IPS-18a (cell line): ENCODE measurements at regions not wholly inside any gene's neighbourhood (a gene's known extent, or its start where the extent isn't known, plus 50 kb on each side); places are given as distances from the start of the nearest gene placed in this dataset.
"Not testable (repeated sequence)": the region's sequence is repeated elsewhere in the genome, so short reads cannot be mapped to it uniquely, and the experiment has no call there.

Experiments
- H3K27ac ChIP-seq: one replicate; pipeline ENCODE4 v1.5.1; 2013; ENCODE audit warnings: low read length
- H3K27me3 ChIP-seq: one replicate; pipeline ENCODE4 v1.6.1; 2013; ENCODE audit warnings: mild to moderate bottlenecking, low read length; ENCODE audit not compliant: control insufficient read depth, insufficient read depth
- H3K36me3 ChIP-seq: one replicate; pipeline ENCODE4 v1.6.1; 2013; ENCODE audit warnings: low read depth, low read length; ENCODE audit not compliant: control insufficient read depth
- H3K4me1 ChIP-seq: one replicate; pipeline ENCODE4 v1.6.1; 2013; ENCODE audit warnings: low read depth, low read length; ENCODE audit not compliant: control insufficient read depth
- H3K4me3 ChIP-seq: one replicate; pipeline ENCODE4 v1.5.1; 2013; ENCODE audit warnings: low read length
- H3K9ac ChIP-seq: one replicate; pipeline ENCODE4 v1.6.1; 2013; ENCODE audit warnings: mild to moderate bottlenecking, low read length, moderate library complexity
- H3K9me3 ChIP-seq: one replicate; pipeline ENCODE4 v1.6.1; 2013; ENCODE audit warnings: low read depth, low read length; ENCODE audit not compliant: control insufficient read depth

- Histone ChIP-seq H3K27ac (no peak overlapping the region), H3K9me3 (peaks cover 2% of the 10 kb centered on the region), H3K36me3 (no peaks in the 10 kb centered on the region), H3K4me1 (peaks cover 6% of the 10 kb centered on the region), H3K9ac (no peak overlapping the region), H3K4me3 (no peak overlapping the region), H3K27me3 (no peaks in the 10 kb centered on the region)
These were observed 123.4 kb upstream of the OR9Q1 start for GRCh38 chr11:57900320-57900719.

- no peaks in the 10 kb centered on the region for H3K36me3 ChIP-seq
- H3K4me3 ChIP-seq: no peak overlapping the region
- no peak overlapping the region for H3K9ac ChIP-seq
- peaks cover 6% of the 10 kb centered on the region for H3K4me1 ChIP-seq
- H3K27ac ChIP-seq: no peak overlapping the region
- no peaks in the 10 kb centered on the region for H3K27me3 ChIP-seq
- H3K9me3 ChIP-seq: peaks cover 4% of the 10 kb centered on the region
These were observed 122.4 kb upstream of the OR9Q1 start for GRCh38 chr11:57901278-57901677.

- peaks cover 6% of the 10 kb centered on the region for H3K4me1 ChIP-seq
- H3K27ac ChIP-seq: no peak overlapping the region
- no peak overlapping the region for H3K9ac ChIP-seq
- H3K9me3 ChIP-seq: peaks cover 4% of the 10 kb centered on the region
- no peak overlapping the region for H3K4me3 ChIP-seq
- H3K36me3 ChIP-seq: no peaks in the 10 kb centered on the region
- no peaks in the 10 kb centered on the region for H3K27me3 ChIP-seq
These were observed 121.9 kb upstream of the OR9Q1 start for GRCh38 chr11:57901756-57902155.

GRCh38 chr11:57903011-57903410, 120.7 kb upstream of the OR9Q1 start:
- no peaks in the 10 kb centered on the region for H3K27me3 ChIP-seq
- peaks cover 4% of the 10 kb centered on the region for H3K9me3 ChIP-seq
- no peak overlapping the region for H3K27ac ChIP-seq
- H3K36me3 ChIP-seq: no peaks in the 10 kb centered on the region
- peaks cover 6% of the 10 kb centered on the region for H3K4me1 ChIP-seq
- no peak overlapping the region for H3K4me3 ChIP-seq
- no peak overlapping the region for H3K9ac ChIP-seq

- no peaks in the 10 kb centered on the region for H3K27me3 ChIP-seq
- H3K27ac ChIP-seq: no peak overlapping the region
- H3K36me3 ChIP-seq: no peaks in the 10 kb centered on the region
- peaks cover 4% of the 10 kb centered on the region for H3K9me3 ChIP-seq
- no peak overlapping the region for H3K4me3 ChIP-seq
- H3K4me1 ChIP-seq: peaks cover 6% of the 10 kb centered on the region
- H3K9ac ChIP-seq: no peak overlapping the region
These were observed 120.1 kb upstream of the OR9Q1 start for GRCh38 chr11:57903441-57904123.

- Histone ChIP-seq H3K9ac (no peak overlapping the region), H3K36me3 (no peaks in the 10 kb centered on the region), H3K4me3 (no peak overlapping the region), H3K27ac (no peak overlapping the region), H3K27me3 (no peaks in the 10 kb centered on the region), H3K9me3 (peaks cover 4% of the 10 kb centered on the region), H3K4me1 (peaks cover 6% of the 10 kb centered on the region)
These were observed 119.3 kb upstream of the OR9Q1 start for GRCh38 chr11:57904376-57904775.

GRCh38 chr11:57905439-57905838, 118.2 kb upstream of the OR9Q1 start:
- no peaks in the 10 kb centered on the region for H3K36me3 ChIP-seq
- H3K27me3 ChIP-seq: no peaks in the 10 kb centered on the region
- H3K9me3 ChIP-seq: peaks cover 4% of the 10 kb centered on the region
- H3K4me3 ChIP-seq: no peak overlapping the region
- H3K9ac ChIP-seq: no peak overlapping the region
- H3K4me1 ChIP-seq: peaks cover 6% of the 10 kb centered on the region
- no peak overlapping the region for H3K27ac ChIP-seq

GRCh38 chr11:57908399-57908798, 115.3 kb upstream of the OR9Q1 start:
- not testable (repeated sequence) for H3K27ac ChIP-seq, H3K27me3 ChIP-seq, H3K36me3 ChIP-seq, H3K9ac ChIP-seq, H3K9me3 ChIP-seq, H3K4me1 ChIP-seq, H3K4me3 ChIP-seq

GRCh38 chr11:57911522-57911921, 112.2 kb upstream of the OR9Q1 start:
- not testable (repeated sequence) for H3K36me3 ChIP-seq, H3K9ac ChIP-seq, H3K4me1 ChIP-seq, H3K4me3 ChIP-seq, H3K9me3 ChIP-seq, H3K27me3 ChIP-seq, H3K27ac ChIP-seq

GRCh38 chr11:57913715-57914704, 109.7 kb upstream of the OR9Q1 start:
- Histone ChIP-seq H3K36me3 (no peaks in the 10 kb centered on the region), H3K9ac (no peak overlapping the region), H3K27ac (no peak overlapping the region), H3K27me3 (no peaks in the 10 kb centered on the region), H3K4me1 (no peaks in the 10 kb centered on the region), H3K9me3 (no peaks in the 10 kb centered on the region), H3K4me3 (no peak overlapping the region)

- H3K4me1 ChIP-seq: no peaks in the 10 kb centered on the region
These were observed 106.0 kb upstream of the OR9Q1 start for GRCh38 chr11:57917632-57918031.

More at GRCh38 chr11:57917632-57918031, 106.0 kb upstream of the OR9Q1 start:
- H3K4me3 ChIP-seq: no peak overlapping the region
- no peaks in the 10 kb centered on the region for H3K27me3 ChIP-seq
- no peak overlapping the region for H3K9ac ChIP-seq
- no peaks in the 10 kb centered on the region for H3K36me3 ChIP-seq
- no peaks in the 10 kb centered on the region for H3K9me3 ChIP-seq
- no peak overlapping the region for H3K27ac ChIP-seq
